ENCODE measurements at regions not wholly inside any gene's neighbourhood (a gene's known extent, or its start where the extent isn't known, plus 50 kb on each side); places are given as distances from the start of the nearest gene placed in this dataset.

DNA sequence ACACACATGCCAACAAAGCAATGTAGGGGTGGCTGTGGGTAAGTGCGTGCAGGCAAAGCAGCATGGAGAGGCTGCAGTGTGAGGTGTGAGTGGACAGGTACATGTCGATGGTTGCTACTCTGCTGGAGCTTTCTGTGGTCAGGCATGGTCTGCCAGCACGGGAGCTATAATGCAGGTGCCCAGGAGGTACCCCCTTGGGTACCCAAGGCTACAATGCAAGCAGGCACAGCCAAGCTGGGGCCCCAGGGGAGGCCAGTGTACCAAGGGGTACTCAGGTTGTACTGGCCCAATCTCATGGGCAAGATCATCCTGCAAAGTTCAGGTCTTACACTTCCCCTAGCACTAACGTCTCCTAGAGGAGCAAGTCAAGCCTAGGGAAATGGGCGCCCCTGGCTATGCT lies 58.4 kb upstream of the IRAK1BP1 start:
- TF ChIP-seq EZH2 (IDR thresholded peaks at IDR 0.05) = no peak
- no peak for TF ChIP-seq POLR2AphosphoS5 (IDR thresholded peaks at IDR 0.05; ENCODE audit: borderline replicate concordance, low read depth, low read length)
- no peak for TF ChIP-seq FOXP2 (optimal IDR thresholded peaks at IDR 0.05; ENCODE audit: control extremely low read depth, extremely low read length, insufficient read depth)
